GM19239 (cell line): ENCODE measurements at regions not wholly inside any gene's neighbourhood (a gene's known extent, or its start where the extent isn't known, plus 50 kb on each side); places are given as distances from the start of the nearest gene placed in this dataset.
A peak's percentile ranks its signal among the peaks of the same experiment; 100 is the strongest.
"Not testable (repeated sequence)": the region's sequence is repeated elsewhere in the genome, so short reads cannot be mapped to it uniquely, and the experiment has no call there.

Experiments
- DNase-seq: peaks from one replicate; pipeline ENCODE4 v3.0.0; 2011; ENCODE audit warnings: low spot score; ENCODE audit not compliant: insufficient read length
- FAIRE-seq: peaks from 2 replicates; lab custom pipeline; 2011; peaks lifted over from hg19 to GRCh38; lab: Jason Lieb, UNC

DNA sequence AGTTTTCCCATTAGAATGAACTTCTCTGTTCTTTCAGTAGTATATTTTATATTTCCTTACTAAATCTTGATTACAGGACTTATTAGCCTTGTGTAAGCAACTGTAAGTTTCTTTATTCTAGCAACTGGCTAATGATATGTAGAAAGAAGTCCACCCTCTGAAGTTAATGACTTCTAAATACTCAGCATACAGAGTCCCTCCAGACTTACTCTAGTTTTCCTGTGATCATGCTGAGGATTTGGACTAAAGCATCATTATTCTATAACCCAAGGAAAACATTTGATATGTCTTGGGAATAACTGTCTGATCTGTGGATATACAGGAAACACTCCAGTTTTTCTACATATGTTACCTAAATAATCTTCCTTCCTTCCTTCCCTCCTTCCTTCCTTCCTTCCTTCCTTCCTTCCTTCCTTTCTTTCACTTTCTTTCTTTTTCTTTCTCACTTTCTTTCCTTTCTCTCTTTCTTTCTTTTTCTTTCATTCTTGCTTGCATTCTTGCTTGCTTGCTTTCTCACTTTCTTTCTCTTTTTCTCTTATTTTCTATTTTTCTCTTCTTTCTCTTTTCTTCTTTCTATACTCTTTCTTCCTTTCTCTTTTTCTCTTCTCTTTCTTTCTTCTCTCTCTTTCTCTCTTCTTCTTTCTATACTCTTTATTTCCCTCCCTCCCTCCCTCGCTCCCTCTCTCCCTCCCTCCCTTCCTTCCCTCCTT is 297.6 kb upstream of the MTPN start:
- DNase-seq: no peak
- no peak for FAIRE-seq

DNA sequence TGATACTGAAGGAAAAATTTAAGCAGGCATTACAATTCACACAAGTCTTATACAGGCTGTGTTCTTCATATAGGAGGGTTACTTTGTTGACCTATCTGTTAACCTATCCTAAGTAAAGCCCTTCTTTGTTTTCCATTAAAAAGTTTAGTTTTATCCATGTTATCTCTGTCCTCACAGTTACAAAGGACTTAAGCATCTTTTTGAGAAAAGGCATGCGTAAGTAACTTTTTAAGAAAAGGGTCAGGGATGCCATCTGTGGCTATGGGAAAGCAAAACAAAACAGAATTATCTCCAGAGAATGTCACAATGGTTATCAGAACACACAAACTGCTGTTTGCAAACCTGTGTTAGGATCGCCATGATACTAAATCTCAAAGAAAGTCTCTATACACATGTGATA is 295.8 kb upstream of the MTPN start:
- FAIRE-seq (no peak), DNase-seq (no peak)

DNA sequence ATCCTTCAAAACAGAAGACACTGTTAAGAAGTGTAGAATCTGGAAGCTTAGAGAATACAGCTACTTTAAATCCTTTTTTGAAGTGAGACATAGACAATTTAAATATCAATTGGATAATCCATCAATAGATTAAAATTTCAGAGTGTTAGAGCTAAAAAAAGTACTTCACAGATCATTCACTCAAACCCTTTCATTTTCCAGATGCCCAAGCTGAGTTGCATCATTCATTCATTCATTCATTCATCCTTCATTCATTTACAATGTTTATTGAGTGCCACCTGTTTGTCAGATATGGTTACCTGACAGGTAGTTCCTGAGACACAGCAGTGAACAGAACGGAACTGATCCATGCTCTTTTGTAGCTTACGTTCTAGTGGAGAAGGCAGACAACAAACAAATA is 290.7 kb upstream of the MTPN start:
- no peak for FAIRE-seq
- DNase-seq: no peak

DNA sequence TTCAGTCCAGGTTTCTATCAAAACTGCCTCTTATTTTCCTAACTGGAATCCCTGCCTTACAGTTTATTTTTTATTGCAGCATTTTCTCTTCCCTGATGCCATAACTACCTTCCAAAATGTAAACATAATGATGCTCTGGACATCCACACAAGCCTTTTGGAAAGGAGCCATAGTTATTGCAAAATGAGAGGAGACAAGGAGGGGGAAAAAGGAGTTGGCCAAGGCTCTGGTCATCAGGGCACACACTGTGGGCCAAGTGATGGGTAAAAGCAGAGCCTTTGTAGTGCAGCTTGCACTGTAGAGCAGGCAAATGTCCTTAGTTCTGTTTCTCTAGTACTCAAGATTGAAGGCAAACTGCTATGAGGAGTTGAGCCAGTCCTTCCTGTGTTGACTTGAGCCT is 289.3 kb upstream of the MTPN start:
- FAIRE-seq (no peak), DNase-seq (no peak)

- DNase-seq, FAIRE-seq: not testable (repeated sequence)
These were observed 287.1 kb upstream of the MTPN start for GRCh38 chr7:136264304-136264703.

DNA sequence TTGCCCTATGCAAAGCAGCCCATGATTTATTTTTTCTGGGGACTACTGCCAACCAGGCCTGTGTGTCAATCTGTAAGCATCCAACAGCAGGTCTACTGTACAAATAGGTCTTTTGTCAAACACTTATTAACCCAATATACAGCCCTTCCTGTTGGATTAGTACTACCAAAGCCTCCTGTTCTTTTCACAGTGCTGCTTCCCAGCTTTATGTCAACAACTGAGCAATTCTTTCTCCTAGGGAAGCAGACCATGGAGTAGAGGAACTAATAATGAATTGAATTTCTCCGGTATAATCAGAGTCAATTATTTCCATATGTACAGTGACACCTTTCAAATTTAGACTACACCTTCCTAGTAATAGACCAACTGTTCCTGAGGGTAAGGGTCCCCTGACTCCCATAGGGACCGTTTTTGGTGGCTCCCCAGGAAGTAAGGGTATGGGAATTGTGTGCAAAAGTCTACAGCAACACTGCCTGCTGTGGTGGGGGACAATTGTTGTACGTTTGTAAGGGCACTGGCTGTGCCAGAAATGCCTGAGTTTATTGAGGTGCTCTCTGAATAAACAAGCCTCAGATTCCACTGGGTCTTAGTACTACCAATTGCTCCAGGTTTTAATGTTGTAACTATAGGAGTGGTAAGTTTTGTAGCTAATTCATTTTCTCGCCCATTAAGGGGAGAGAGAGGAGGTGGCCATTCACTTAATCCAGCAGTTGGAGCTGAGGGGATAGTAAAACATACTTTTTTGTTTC is 286.1 kb upstream of the MTPN start:
- not testable (repeated sequence) for FAIRE-seq, DNase-seq

DNA sequence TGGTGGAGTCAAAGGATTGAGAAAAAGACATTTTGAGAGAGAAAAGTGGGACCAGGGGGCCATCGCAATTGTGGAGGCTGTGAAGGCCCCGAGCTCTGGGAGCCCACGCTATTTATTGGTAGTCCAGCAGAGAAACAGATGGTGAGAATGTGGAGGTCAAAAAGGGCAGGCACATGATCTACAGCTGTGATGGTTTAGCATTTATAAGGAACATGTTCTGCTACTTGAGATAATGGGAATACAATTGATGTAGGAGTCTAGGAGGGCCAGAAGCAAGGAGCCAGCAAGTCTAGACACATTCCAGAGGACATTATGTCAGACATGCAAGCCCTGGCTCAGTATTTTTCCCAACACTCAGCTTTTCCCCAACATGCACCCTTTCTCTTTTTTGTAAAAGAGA is 283.4 kb upstream of the MTPN start:
- not testable (repeated sequence) for DNase-seq, FAIRE-seq

GRCh38 chr7:136259074-136259473 is 281.9 kb upstream of the MTPN start:
- FAIRE-seq (no peak), DNase-seq (no peak)

GRCh38 chr7:136256491-136256890 is 279.3 kb upstream of the MTPN start:
- no peak for FAIRE-seq

DNA sequence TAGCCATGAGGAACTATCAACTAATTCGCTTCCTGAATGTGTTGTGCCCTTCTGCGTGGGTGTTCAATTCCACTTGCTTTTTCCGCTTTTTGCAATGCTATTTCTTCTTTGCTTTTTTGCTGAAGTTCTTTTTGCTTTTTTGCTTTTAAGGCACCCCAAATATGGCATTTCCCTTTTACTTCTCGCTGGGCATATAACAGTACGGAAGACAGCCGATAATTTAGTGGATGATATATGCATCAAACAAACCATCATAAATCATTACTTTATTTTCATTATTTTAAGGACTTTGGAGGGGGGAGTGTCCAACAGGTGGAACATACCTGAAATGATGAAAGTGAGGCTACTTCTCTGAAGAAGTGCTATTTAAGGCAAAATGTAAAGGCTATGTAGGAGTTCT is 277.0 kb upstream of the MTPN start:
- DNase-seq (no peak), FAIRE-seq (no peak)

More at GRCh38 chr7:136256491-136256890, 279.3 kb upstream of the MTPN start:
- DNase-seq: no peak

- FAIRE-seq: no peak
These were observed 274.7 kb upstream of the MTPN start for GRCh38 chr7:136251826-136252225.

DNA sequence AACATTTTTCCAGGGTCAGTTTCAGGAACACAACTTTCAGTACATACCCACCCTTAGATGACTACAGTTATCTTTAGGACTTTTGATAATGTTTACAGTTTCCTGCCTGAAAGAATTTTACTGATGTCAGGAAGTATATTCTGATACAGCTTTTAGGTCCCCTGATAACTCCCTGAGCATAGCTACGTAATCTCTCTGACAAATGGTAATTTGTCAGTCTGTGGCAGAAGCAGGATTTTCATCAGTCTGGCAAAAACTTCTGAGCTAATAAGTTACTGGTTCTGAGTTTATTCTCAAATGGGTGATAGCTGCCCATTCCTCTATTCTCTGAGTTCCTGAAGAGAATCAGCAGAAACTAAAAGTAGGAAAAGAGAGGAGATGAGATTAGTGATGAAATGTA is 270.1 kb upstream of the MTPN start:
- DNase-seq (no peak), FAIRE-seq (no peak)

More at GRCh38 chr7:136251826-136252225, 274.7 kb upstream of the MTPN start:
- DNase-seq: no peak

DNA sequence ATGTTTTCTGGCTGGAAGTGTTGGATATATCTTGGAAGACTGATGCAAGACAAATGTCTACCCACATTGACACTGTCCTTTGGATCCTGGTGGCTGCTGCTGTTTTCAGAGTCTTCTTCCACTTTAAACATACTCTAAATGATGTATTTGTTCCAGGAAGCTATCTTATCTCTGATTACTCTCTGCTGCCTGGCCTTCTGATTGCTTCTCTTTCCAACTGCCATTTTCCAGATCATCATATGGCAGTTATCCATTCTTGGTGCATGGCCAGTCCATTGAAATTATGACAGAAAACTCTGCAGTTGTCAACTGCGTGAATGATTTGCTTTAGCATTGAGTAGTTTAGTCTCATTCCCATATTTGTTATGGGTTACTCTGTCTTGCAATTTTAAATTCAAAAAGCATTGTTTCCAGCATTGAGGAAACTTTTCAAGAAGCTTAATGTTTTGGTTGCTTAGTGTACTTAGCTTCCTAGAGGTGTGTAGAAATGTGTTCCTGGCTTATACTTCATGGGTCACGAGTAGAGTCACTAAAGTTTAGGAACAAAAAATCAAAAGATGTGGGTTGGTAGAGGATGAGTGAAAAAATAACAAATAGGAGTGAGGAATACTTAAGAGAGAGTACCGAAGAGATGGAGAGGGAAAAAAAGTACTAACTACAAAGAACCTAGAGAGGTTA is 268.3 kb upstream of the MTPN start:
- FAIRE-seq: no peak
- DNase-seq: no peak

- DNase-seq: no peak
- FAIRE-seq: no peak
These were observed 256.9 kb upstream of the MTPN start for GRCh38 chr7:136234040-136234439.

DNA sequence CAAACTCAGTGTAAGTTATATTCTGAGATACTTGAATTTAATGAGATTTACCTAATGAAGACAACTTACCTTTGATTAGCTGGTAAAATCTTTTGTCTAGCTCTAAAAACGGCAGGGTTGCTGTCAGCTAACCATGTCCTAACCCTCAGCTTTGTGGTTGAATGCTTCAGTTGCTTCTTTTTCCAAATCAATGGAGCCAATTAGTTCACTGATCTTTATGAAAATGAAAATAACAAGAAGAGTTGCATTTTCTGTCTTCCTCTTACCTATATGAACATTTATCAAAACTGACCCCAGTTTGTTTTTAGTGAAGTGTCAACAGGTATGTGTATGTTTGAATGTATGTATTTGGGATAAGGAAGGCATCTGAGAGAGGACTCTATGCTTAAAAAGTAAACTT is 253.1 kb upstream of the MTPN start:
- peak; percentile 33 for FAIRE-seq
- no peak for DNase-seq

DNA sequence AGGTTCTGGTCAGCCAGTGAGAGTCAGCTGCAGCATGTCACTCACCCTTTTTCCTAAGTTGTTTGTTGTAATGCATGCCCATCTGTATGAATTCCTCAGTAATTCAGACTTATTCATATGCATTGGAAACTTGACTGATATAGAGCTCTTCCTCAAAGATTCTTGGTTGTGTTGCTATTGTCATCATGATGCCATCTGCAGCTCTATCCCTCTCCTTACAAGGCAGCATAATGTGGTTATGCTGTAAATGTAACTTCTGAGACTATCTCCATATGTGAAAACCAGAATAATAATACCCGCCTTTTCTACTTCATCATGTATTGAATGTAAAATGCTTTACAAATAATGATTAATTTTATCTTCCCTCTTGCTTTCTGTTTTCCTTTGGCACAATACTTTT is 252.6 kb upstream of the MTPN start:
- no peak for DNase-seq
- FAIRE-seq: no peak

GRCh38 chr7:136228171-136228570 is 251.0 kb upstream of the MTPN start:
- no peak for DNase-seq
- FAIRE-seq: no peak

GRCh38 chr7:136214356-136214755 is 237.2 kb upstream of the MTPN start:
- FAIRE-seq (no peak), DNase-seq (no peak)

DNA sequence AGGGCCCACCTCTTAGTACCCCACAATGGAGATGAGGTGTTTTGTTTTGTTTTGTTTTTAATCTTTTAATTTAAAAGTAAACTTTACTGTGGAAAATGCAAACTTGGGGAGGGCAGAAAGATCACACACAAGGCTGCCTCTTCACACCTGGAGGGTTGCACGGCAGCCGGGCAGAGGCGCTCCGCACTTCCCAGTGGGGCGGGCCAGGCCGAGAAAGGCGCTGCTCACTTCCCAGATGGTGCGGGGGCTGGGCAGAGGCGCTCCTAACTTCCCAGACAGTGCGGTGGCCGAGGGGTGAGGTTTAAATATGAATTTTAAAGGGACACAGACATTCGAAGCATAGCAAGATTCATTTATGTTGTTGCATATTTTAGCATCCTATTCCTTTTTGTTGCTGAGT is 235.9 kb upstream of the MTPN start:
- no peak for FAIRE-seq
- no peak for DNase-seq

- no peak for FAIRE-seq
- DNase-seq: no peak
These were observed 233.5 kb upstream of the MTPN start for GRCh38 chr7:136210664-136211063.

- DNase-seq: no peak
- FAIRE-seq: no peak
These were observed 232.9 kb upstream of the MTPN start for GRCh38 chr7:136210079-136210478.
